VCaP (cell line): ENCODE measurements at regions not wholly inside any gene's neighbourhood (a gene's known extent, or its start where the extent isn't known, plus 50 kb on each side); places are given as distances from the start of the nearest gene placed in this dataset.
A peak's percentile ranks its signal among the peaks of the same experiment; 100 is the strongest.

Source experiments
- H3K27ac ChIP-seq: fragments of 450-650 bp; 2 replicates; pipeline ENCODE4 v1.5.1; 2017
- TF ChIP-seq, protein P1 (sequence below): fragments of 450-650 bp; conservative IDR thresholded peaks from 2 replicates; pipeline ENCODE4 v1.5.1; 2017; ENCODE audit warnings: mild to moderate bottlenecking, moderate library complexity

DNA sequence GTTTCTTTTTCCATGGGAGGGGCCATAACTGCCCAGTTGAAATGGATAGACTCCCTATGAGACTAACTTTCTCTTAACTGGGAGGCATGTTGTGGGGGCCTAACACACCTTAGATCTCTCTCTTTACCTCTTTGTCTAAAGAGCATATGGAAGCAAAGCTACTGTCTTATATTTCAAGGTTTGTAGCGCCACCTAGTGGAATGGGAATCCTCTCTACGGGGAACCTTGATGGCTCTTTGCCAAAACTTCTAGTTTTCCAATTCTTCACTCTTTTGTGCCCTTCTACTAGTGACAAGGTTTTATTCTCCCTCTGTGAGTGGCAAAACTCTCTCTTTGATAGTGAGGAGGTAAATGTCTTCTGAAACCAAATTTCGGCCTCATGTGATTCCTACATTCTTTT, 1030.4 kb upstream of the CADM2 start:
- no peak overlapping the region for H3K27ac ChIP-seq
- TF ChIP-seq, protein P1, sequence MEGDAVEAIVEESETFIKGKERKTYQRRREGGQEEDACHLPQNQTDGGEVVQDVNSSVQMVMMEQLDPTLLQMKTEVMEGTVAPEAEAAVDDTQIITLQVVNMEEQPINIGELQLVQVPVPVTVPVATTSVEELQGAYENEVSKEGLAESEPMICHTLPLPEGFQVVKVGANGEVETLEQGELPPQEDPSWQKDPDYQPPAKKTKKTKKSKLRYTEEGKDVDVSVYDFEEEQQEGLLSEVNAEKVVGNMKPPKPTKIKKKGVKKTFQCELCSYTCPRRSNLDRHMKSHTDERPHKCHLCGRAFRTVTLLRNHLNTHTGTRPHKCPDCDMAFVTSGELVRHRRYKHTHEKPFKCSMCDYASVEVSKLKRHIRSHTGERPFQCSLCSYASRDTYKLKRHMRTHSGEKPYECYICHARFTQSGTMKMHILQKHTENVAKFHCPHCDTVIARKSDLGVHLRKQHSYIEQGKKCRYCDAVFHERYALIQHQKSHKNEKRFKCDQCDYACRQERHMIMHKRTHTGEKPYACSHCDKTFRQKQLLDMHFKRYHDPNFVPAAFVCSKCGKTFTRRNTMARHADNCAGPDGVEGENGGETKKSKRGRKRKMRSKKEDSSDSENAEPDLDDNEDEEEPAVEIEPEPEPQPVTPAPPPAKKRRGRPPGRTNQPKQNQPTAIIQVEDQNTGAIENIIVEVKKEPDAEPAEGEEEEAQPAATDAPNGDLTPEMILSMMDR: 0 out of 2 replicates have a peak, but pooled peaks have one; percentile 13

DNA sequence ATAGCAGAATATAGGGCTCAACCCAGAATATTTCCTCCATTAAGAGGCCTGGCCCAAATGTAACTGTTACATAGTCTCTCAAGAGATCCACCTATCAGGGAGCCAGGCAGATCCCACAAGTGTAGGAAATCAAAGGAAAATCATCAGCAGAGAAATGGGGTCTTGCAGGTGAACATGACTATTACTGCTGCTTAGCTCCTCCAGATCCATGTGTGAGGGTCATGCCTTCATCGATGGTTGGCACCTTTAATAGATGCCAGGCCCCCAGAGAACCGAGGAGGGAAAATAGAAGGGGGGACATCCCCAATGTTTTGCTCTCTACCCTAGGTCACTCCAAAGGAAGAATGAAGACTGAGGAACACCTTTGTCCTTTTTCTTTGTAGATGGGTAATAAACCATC, 1029.9 kb upstream of the CADM2 start:
- H3K27ac ChIP-seq: no peak overlapping the region
- TF ChIP-seq, protein P1: no peak

GRCh38 chr3:83934192-83935021, 1024.4 kb upstream of the CADM2 start:
- no peak overlapping the region for H3K27ac ChIP-seq
- TF ChIP-seq, protein P1: no peak

GRCh38 chr3:83938491-83938890, 1020.3 kb upstream of the CADM2 start:
- no peak overlapping the region for H3K27ac ChIP-seq
- TF ChIP-seq, protein P1: no peak

DNA sequence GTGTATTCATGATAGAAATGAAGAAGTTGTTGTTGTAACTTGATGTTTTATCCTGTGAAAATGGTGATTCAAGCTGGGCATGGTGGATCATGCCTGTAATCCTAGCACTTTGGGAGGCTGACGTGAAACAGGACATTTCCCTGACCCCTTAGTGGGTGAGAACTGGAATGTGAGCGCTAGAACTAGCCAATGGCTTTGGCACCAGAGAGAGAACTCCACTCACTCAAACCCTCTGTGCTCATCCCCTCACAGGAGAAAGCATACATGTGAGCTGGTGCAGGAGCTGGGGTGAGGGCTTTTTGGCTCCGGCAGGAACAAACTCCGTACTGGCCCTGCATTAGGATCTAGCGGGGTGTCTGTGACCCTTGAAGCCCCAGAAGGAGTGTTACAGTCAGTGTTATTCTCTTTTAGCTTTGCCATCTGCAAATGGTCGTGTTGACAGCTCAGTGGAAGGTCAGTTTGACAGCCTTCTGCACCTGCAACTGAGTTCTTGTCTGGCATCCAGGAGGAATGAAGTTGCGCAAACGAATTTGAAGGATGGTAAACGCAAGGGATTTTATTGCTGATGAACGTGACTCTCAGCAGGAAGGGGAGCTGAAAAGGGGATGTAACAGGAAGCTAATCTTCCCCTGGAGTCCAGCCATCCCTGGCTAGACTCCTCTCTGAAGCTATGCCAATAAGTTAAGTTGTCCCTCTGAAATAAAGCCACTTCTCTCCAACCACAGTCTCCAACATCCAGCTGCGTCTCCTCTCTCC, 1016.6 kb upstream of the CADM2 start:
- H3K27ac ChIP-seq: no peak overlapping the region
- TF ChIP-seq, protein P1: no peak

DNA sequence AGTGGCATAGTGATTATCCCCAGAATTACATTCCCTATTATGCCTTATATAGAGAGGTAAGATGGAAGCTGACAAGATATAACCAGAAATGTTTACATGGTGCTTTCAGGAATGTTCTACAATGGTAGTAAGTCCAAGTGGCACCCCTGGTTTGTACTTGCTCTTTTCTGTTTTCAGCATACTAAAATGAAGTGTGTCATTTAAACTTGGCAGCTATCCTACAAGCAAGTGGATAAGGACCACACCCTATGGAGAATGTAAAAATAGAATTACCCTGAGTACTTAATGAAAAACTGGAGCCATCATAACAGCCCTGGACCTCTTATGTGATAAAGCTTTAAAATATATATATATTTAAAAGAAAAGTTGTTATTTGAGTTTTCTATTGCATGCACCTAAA, 1012.7 kb upstream of the CADM2 start:
- H3K27ac ChIP-seq: no peak overlapping the region
- TF ChIP-seq, protein P1: no peak

DNA sequence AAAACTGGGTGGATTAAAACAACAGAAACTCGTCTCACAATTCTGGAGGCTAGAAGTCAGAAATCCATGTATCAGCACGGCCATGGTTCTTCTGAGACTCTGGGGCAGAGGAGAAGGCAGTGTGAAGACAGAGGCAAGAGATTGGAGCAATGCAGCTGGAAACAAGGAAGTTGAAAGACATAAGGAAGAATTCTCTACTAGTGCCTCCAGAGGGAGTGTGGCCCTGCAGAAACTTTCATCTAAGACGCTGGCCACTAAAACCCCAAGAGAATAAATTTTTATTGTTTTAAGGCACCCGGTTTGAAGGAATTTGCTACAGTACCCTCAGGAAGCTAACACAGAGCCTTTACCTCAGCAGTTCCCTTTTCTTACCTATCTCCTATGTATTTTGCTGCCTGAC, 1012.2 kb upstream of the CADM2 start:
- TF ChIP-seq, protein P1: peak; percentile 25; the same call in 1 of the 2 replicates
- no peak overlapping the region for H3K27ac ChIP-seq
